Small intestine (tissue), 7 donors: ENCODE measurements at regions not wholly inside any gene's neighbourhood (a gene's known extent, or its start where the extent isn't known, plus 50 kb on each side); places are given as distances from the start of the nearest gene placed in this dataset.

Experiments
- DNase-seq, 2 donors: peaks; one replicate each; pipeline versions ENCODE4 v3.0.0 to v3.0.0-alpha.2; 2013
- FAIRE-seq: peaks from 2 replicates; lab custom pipeline; 2012; peaks lifted over from hg19 to GRCh38; lab: Jason Lieb, UNC
- H3K27ac ChIP-seq, 3 donors: one replicate each; pipeline ENCODE4 v1.5.1; 2013; ENCODE audit warnings: low read length in 2 of 3, mild to moderate bottlenecking in 2 of 3, control low read depth in 1 of 3, inconsistent platforms in 1 of 3, low read depth in 1 of 3, moderate library complexity in 1 of 3
- H3K27me3 ChIP-seq, 3 donors: one replicate each; pipeline ENCODE4 v1.6.1; 2013; ENCODE audit warnings: low read length in 3 of 3, inconsistent platforms in 1 of 3; ENCODE audit not compliant: control insufficient read depth in 3 of 3, insufficient read depth in 3 of 3
- H3K36me3 ChIP-seq, 3 donors: one replicate each; pipeline ENCODE4 v1.6.1; 2013; ENCODE audit warnings: low read length in 3 of 3, inconsistent platforms in 1 of 3, low read depth in 1 of 3, mild to moderate bottlenecking in 1 of 3, moderate library complexity in 1 of 3; ENCODE audit not compliant: control insufficient read depth in 3 of 3, insufficient read depth in 2 of 3
- H3K4me1 ChIP-seq, 3 donors: one replicate each; pipeline ENCODE4 v1.6.1; 2013; ENCODE audit warnings: low read length in 2 of 3, inconsistent platforms in 1 of 3, low read depth in 1 of 3, mild to moderate bottlenecking in 1 of 3, moderate library complexity in 1 of 3; ENCODE audit not compliant: control insufficient read depth in 3 of 3, insufficient read depth in 2 of 3
- H3K4me3 ChIP-seq, 3 donors: one replicate each; pipeline ENCODE4 v1.5.1; 2013; ENCODE audit warnings: low read length in 3 of 3, control low read depth in 1 of 3, inconsistent platforms in 1 of 3, low read depth in 1 of 3, mild to moderate bottlenecking in 1 of 3, moderate library complexity in 1 of 3
- H3K9me3 ChIP-seq, 2 donors: one replicate each; pipeline ENCODE4 v1.6.1; 2013; ENCODE audit warnings: low read depth in 1 of 2, low read length in 1 of 2; ENCODE audit not compliant: control insufficient read depth in 2 of 2, insufficient read depth in 1 of 2
- WGBS, 3 donors: extraction: QIAGEN DNeasy Blood & Tissue Kit; methylation state at CpG; one replicate each; pipeline ENCODE4 v1.1.7; 2013; 5-methylcytosine and 5-hydroxymethylcytosine counted together
- donor health status: healthy with polysubstance abuse.
- donor health status: control.
- donor health status: control.
- donor health status: Bipolar disorder and iron deficiency.
- donor health status: healthy.

DNA sequence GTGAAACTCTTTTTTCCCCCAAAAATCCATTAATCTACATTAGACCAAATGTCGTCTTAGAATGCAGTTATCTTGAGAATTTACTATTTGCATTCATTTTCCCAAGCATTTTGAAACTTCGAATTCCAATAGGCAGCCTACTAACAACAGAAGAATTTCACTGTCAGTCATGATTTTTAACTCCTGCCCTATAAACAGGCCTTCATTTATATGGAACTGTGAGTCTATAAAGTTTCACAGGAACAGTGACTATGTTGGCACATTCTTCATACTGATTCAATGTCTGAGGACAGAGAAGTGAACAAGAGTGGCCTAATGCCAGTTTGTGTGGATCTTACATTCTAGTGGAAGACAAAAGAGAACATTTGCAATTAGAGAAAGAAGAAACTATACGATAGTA is 198.0 kb downstream of the PCDH17 start:
- DNase-seq = no peak
- 82 to 86% (median 82%) methylated on average over 3 of the region's 3 CpGs for WGBS, 3 donors
- Histone ChIP-seq H3K36me3 (no peaks in the 10 kb centered on the region), H3K27ac (no peak overlapping the region), H3K27me3 (no peaks in the 10 kb centered on the region), H3K4me1 (no peaks in the 10 kb centered on the region), H3K9me3 (no peaks in the 10 kb centered on the region), H3K4me3 (no peak overlapping the region)
- FAIRE-seq = no peak

DNA sequence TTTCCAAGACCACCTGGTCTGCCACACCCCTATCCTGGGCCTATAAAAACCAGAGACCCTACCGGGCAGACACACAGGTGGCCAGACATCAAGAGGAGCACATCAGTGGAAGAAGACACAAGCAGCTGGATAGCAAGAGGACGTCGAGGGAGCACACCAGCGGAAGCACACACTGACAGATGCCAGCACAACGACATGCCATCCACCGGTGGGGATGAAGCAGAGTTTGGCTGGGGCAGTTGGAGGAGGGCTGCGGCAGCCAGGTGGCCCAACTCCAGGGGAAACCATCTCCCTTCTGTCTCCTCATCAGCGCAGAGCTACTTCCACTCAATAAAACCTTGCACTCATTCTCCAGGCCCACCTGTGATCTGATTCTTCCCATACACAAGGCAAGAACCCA is 200.6 kb downstream of the PCDH17 start:
- Histone ChIP-seq H3K9me3 (no peaks in the 10 kb centered on the region), H3K36me3 (no peaks in the 10 kb centered on the region), H3K4me1 (no peaks in the 10 kb centered on the region), H3K27me3 (no peaks in the 10 kb centered on the region), H3K27ac (no peak overlapping the region), H3K4me3 (no peak overlapping the region)
- 86 to 94% (median 91%) methylated on average over 8 of the region's 8 CpGs for WGBS, 3 donors
- no peak for FAIRE-seq
- no peak for DNase-seq

DNA sequence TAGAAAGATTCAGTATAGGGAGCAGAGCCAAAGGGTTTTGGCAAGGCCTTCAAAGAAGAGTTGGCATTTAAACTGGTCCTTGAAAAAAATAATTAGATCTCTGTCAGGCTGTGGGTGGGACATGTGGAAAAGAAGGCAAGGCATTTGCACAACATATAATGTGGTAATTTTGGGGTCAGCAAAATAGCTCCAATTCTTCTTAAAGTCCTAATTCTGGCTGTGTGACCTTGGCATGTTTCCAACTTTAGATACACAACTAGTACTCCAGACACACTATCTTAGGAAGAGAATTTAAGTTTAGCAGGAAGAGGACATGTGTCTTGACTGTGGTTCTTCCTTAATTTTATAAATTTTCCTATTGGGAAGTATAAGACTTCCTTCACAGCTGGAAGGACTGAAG is 206.3 kb downstream of the PCDH17 start:
- Histone ChIP-seq H3K27me3 (no peaks in the 10 kb centered on the region), H3K27ac (no peak overlapping the region), H3K36me3 (no peaks in the 10 kb centered on the region), H3K4me3 (no peak overlapping the region), H3K4me1 (no peaks in the 10 kb centered on the region), H3K9me3 (no peaks in the 10 kb centered on the region)
- DNase-seq (no peak), FAIRE-seq (no peak)

DNA sequence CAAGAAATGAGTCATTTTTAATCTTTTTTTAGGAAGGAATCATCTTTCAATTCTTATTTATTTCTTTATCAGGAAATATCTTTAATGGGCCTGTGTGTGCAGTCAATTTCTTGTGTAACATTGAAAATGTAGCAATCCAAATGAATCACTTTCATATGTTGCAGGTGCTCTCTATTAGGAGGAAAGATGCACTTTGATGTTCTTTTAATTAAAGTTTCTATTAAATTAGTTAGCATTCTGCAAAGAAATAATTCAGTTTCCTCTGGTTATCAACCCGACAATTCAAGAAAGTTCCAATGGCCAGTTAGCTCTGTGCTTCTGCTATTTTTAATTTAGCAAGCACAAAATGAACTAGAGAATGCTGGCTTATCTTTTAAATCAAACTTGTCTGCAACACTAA is 212.0 kb downstream of the PCDH17 start:
- WGBS, 3 donors = 85 to 89% (median 85%) methylated on average over 1 of the region's 1 CpG
- H3K9me3 ChIP-seq = peaks cover 0 to 14% of the 10 kb centered on the region in 2 donors
- DNase-seq = no peak
- H3K4me3 ChIP-seq = no peak overlapping the region
- no peak for FAIRE-seq
- no peaks in the 10 kb centered on the region for H3K36me3 ChIP-seq
- H3K27me3 ChIP-seq = no peaks in the 10 kb centered on the region
- H3K27ac ChIP-seq = no peak overlapping the region
- no peaks in the 10 kb centered on the region for H3K4me1 ChIP-seq

DNA sequence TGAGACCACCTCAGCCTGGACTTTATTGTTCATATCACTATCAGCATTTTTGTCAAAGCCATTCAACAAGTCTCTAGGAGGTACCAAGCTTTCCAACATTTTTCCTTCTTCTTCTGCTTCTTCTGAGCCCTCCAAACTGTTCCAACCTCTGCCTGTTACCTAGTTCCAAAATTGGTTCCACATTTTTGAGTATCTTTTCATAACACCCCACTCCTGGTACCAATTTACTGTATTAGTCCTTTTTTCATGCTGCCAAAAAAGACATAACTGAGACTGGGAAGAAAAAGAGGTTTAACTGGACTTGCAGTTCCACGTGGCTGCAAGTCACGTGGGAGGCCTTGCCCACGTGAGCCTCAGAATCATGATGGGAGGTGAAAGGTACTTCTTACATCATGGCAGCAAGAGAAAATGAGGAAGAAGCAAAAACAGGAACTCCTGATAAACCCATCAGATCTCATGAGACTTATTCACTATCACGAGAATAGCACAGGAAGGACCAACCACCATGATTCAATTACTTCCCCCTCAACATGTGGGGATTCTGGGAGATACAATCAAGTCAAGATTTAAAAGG is 215.1 kb downstream of the PCDH17 start:
- Histone ChIP-seq H3K9me3 (peaks cover 0 to 14% of the 10 kb centered on the region in 2 donors), H3K27ac (no peak overlapping the region), H3K27me3 (no peaks in the 10 kb centered on the region), H3K36me3 (no peaks in the 10 kb centered on the region), H3K4me1 (no peaks in the 10 kb centered on the region), H3K4me3 (no peak overlapping the region)
- no peak for FAIRE-seq
- no peak for DNase-seq
- 80 to 83% (median 82%) methylated on average over 4 of the region's 4 CpGs for WGBS, 3 donors

DNA sequence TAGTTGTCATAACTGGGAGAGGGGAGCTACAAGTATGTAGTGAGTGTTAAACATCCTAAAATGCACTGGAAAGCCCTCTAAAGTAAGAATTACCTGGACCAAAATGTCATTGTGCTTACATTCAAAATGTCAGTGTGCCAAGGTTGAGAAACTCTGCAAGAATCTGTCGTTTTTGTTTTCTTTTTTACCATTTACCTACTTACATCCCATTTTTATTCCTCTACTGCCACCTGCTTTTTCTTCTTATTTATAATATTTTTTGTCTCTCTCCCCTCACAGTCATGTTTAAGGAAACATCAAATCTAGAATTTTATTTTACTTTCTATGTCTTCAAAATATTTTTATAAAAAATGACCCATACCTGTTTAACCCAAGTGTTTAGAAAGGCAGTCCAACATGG is 226.4 kb downstream of the PCDH17 start:
- H3K4me1 ChIP-seq = no peaks in the 10 kb centered on the region

DNA sequence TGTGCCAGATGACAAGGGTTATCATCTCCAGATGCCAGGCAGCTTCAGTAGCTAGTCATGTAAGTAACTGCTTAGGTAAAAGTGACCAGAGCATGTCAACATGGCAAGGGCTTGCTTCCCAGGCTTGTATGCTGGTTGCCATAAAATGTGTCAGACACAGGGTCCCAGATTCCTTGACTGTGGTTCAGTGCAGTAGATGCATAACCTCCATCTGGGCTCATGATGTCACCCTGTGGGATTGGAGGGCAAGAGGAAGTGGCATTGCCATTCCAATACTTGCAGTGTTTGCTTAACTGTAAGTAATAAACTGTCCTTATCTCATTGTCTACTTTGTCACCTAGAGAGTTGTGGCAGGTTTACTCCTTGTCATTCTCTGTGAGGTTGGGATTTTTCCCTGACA is 226.8 kb downstream of the PCDH17 start:
- Histone ChIP-seq H3K27me3 (no peaks in the 10 kb centered on the region), H3K4me3 (no peak overlapping the region), H3K27ac (no peak overlapping the region), H3K4me1 (no peaks in the 10 kb centered on the region), H3K36me3 (no peaks in the 10 kb centered on the region), H3K9me3 (no peaks in the 10 kb centered on the region)
- FAIRE-seq (no peak), DNase-seq (no peak)

More for the DNA sequence above, 226.4 kb downstream of the PCDH17 start:
- no peaks in the 10 kb centered on the region for H3K27me3 ChIP-seq
- WGBS, 3 donors = 10 to 35% (median 18%) methylated on average over 1 of the region's 1 CpG
- no peak overlapping the region for H3K27ac ChIP-seq
- FAIRE-seq (no peak), DNase-seq (no peak)
- no peak overlapping the region for H3K4me3 ChIP-seq
- no peaks in the 10 kb centered on the region for H3K36me3 ChIP-seq
- no peaks in the 10 kb centered on the region for H3K9me3 ChIP-seq

DNA sequence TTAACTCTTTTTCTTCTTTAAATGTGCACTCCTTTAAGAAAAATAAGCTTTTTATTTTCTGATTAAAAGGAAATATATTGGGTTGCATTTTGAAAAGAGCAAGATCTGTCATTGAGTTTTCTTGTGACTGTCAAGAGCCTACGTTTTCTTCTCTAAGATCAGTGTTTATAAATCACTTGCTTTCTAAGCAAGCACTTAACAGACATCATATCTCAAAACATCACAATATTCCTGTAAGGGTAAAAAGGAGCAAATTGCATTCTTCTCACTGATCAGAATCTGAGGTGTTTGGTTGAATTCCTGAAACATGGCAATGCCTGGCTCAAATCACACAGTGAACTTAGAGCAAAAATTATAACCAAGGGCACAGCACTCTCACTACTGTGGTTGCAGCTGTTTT is 231.3 kb downstream of the PCDH17 start:
- H3K27ac ChIP-seq = no peak overlapping the region
- H3K4me1 ChIP-seq = no peaks in the 10 kb centered on the region
- H3K4me3 ChIP-seq = no peak overlapping the region
- no peak for DNase-seq
- FAIRE-seq = no peak
- H3K9me3 ChIP-seq = peaks cover 0 to 12% of the 10 kb centered on the region in 2 donors
- 54 to 84% (median 68%) methylated on average over 1 of the region's 1 CpG for WGBS, 3 donors
- no peaks in the 10 kb centered on the region for H3K27me3 ChIP-seq
- no peaks in the 10 kb centered on the region for H3K36me3 ChIP-seq

DNA sequence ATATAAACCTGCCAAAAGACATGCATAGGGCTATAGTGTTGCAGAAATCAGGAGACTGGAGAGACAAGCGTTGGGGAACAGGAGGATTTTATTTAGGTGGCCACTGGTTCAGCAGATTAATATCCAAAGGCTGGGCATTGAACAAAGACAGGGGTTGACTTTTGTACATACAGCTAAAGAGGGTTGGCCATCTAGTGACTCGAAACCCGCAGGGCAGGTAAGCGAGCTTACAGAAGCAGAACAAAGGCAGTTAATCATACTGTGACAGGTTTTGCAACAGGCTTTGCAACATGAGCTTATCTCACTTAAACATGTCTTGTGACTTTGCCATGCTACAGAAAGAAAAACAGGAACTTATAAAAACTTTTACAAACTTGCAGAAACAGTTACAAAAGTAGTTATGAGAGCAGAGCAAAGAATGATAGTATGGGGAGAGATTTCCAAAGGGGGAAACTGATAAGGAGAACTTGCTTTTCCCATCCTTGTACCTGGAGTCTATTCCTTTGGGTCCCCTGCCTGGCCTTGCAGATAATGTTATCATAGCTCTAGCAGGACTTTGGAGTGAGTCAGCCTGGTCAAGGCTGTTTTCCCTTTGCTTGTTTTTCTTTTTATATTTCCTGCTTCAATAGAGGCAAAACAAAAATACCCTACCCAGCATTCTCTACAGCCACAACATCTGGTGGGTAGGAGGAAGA is 234.2 kb downstream of the PCDH17 start:
- whole genome bisulfite sequencing, 3 donors = 36 to 70% (median 57%) methylated on average over 4 of the region's 4 CpGs
- no peaks in the 10 kb centered on the region for H3K4me1 ChIP-seq
- no peak for FAIRE-seq

More for the DNA sequence above, 234.2 kb downstream of the PCDH17 start:
- peaks cover 0 to 12% of the 10 kb centered on the region in 2 donors for H3K9me3 ChIP-seq
- no peaks in the 10 kb centered on the region for H3K36me3 ChIP-seq
- no peak for DNase-seq
- H3K27me3 ChIP-seq = no peaks in the 10 kb centered on the region
- no peak overlapping the region for H3K27ac ChIP-seq
- H3K4me3 ChIP-seq = no peak overlapping the region
